ENCODE measurements at regions not wholly inside any gene's neighbourhood (a gene's known extent, or its start where the extent isn't known, plus 50 kb on each side); places are given as distances from the start of the nearest gene placed in this dataset.

DNA sequence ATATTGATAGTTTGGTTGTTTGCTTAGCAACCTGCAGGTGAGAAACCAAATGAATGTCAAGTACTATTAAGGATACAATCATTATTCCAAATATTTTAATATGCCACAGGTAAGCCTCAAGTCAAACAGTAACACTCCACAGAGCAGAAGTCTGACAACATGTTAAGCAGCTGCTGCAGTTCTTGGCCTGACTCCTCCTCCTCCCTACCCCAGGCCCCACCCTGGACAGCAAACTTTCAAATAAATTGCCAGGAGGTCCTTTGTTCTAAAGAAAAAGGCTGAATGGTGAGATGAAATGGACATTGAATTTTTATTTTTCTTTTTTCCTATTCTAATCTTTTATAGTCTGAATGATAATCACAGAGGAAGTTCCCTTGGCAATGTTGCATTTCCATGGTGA is 260.0 kb upstream of the POU2AF2 start:
- no peak for DNase-seq
- Histone ChIP-seq H3K27ac (ENCODE audit: low read length) (no peak overlapping the region), H3K36me3 (ENCODE audit: control insufficient read depth, insufficient read depth, low read length) (no peaks in the 10 kb centered on the region), H3K9me3 (ENCODE audit: control insufficient read depth, low read depth, low read length) (no peaks in the 10 kb centered on the region), H3K4me1 (ENCODE audit: control insufficient read depth, insufficient read depth, low read length) (no peaks in the 10 kb centered on the region), H3K27me3 (ENCODE audit: control insufficient read depth, insufficient read depth, low read length) (no peaks in the 10 kb centered on the region), H3K4me3 (ENCODE audit: low read length) (no peak overlapping the region)

DNA sequence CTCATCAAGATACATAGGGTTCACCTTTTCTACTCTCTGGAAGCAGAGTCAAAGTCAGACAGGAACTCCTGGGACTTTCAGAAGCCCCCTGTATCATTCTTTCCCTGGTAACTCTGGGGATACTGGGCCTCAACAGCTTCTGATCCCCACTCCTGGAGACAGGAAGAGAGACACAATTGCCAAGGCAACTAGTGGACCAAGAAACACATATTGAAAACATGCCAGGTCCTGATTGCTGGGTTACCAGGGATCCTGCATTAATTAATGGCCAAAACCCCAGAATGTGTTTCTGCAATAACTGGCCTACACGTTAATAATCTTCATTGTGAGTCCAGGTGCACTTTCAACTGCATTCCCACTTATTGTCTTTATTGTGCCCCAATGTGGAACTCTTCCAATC is 260.8 kb upstream of the POU2AF2 start:
- WGBS (ENCODE audit: insufficient coverage, low lambda C conversion rate) = 86% methylated on average over 1 of the region's 1 CpG
- DNase-seq = no peak
- Histone ChIP-seq H3K36me3 (ENCODE audit: control insufficient read depth, insufficient read depth, low read length) (no peaks in the 10 kb centered on the region), H3K27me3 (ENCODE audit: control insufficient read depth, insufficient read depth, low read length) (no peaks in the 10 kb centered on the region), H3K4me1 (ENCODE audit: control insufficient read depth, insufficient read depth, low read length) (no peaks in the 10 kb centered on the region), H3K9me3 (ENCODE audit: control insufficient read depth, low read depth, low read length) (no peaks in the 10 kb centered on the region), H3K4me3 (ENCODE audit: low read length) (no peak overlapping the region), H3K27ac (ENCODE audit: low read length) (no peak overlapping the region)

DNA sequence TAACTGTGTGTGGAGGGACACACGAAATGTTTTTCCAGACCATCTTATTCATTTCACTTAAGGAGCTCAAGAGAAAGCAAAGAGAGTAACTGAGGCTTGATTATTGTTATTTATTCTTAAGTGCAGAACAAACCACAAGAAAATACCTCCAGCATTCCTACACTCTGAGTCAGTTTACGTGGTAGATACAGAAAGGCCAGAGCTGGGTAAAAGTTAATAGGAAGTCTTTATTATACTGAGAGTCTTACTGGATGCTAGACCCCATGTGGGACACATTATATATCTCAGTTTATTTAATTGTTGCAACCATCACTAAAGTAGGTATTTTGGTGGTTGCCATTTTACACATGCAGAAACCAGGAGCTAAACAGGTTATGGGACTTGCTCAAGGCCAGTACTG is 261.4 kb upstream of the POU2AF2 start:
- H3K4me3 ChIP-seq (ENCODE audit: low read length) = no peak overlapping the region
- H3K27me3 ChIP-seq (ENCODE audit: control insufficient read depth, insufficient read depth, low read length) = no peaks in the 10 kb centered on the region
- whole genome bisulfite sequencing (ENCODE audit: insufficient coverage, low lambda C conversion rate) = 86% methylated on average over 1 of the region's 2 CpGs
- no peaks in the 10 kb centered on the region for H3K4me1 ChIP-seq (ENCODE audit: control insufficient read depth, insufficient read depth, low read length)
- no peaks in the 10 kb centered on the region for H3K36me3 ChIP-seq (ENCODE audit: control insufficient read depth, insufficient read depth, low read length)
- DNase-seq = no peak
- H3K27ac ChIP-seq (ENCODE audit: low read length) = no peak overlapping the region
- no peaks in the 10 kb centered on the region for H3K9me3 ChIP-seq (ENCODE audit: control insufficient read depth, low read depth, low read length)

DNA sequence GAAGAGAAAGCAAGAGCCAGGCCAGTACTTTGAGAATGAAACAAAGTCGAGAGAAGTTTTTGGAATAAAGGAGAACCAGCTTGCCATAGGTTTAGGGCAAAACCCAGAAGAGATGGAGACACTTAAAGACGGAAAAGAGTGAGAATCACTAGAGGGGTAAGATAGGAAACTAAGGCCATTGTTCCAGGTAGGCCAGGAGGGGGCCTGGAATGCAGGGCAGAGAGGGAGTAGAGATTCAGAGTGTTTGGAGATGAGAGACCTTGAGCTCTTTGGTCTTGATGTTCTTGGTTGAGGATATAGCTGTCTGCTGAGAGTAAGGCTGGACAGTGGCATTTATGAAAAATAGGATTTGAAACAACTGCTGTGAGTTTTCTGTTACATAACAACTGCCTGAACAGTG is 263.3 kb upstream of the POU2AF2 start:
- Histone ChIP-seq H3K27me3 (ENCODE audit: control insufficient read depth, insufficient read depth, low read length) (no peaks in the 10 kb centered on the region), H3K27ac (ENCODE audit: low read length) (no peak overlapping the region), H3K4me1 (ENCODE audit: control insufficient read depth, insufficient read depth, low read length) (no peaks in the 10 kb centered on the region), H3K4me3 (ENCODE audit: low read length) (no peak overlapping the region), H3K36me3 (ENCODE audit: control insufficient read depth, insufficient read depth, low read length) (no peaks in the 10 kb centered on the region), H3K9me3 (ENCODE audit: control insufficient read depth, low read depth, low read length) (no peaks in the 10 kb centered on the region)
- DNase-seq = no peak
- WGBS (ENCODE audit: insufficient coverage, low lambda C conversion rate) = 100% methylated on average over 1 of the region's 2 CpGs

DNA sequence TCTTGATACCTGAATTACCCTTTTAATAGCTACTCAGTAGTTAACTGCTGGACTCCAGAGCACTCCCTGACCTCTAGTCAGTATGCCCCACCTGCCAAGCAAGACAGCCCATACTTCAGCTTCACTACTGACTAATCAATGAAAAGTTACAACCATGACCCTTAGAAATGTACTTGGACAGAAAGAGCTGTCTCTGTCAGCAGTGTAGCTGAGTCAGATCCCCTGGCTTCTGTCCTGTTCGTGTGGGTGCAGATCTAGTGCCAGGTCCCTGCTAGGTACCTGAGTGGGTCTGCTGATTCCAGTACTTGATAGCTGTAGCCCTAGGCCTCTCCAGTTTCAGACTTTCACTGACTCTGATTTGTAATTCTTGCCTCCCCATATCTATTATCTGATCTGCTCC is 265.8 kb upstream of the POU2AF2 start:
- no CpG with 5 or more reads among the region's 1 CpG for WGBS (ENCODE audit: insufficient coverage, low lambda C conversion rate)

DNA sequence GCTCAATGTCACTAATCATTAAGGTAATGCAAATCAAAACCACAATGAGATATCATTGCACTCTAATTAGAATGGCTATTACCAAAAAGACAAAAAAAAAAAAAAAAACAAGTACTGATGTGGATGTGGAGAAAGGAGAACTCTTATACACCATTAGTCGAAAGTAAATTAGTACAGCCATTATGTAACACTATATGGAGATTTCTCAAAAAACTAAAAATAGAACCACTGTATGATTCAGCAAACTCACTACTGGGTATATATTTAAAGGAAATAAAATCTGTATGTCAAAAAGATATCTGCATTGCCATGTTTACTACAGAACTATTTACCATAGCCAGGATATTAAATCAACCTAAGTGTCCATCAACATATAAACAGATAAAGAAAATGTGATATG is 265.4 kb upstream of the ARHGAP20 start:
- no CpG with 5 or more reads among the region's 1 CpG for WGBS (ENCODE audit: insufficient coverage, low lambda C conversion rate)
- Histone ChIP-seq H3K36me3 (ENCODE audit: control insufficient read depth, insufficient read depth, low read length) (no peaks in the 10 kb centered on the region), H3K27ac (ENCODE audit: low read length) (no peak overlapping the region), H3K27me3 (ENCODE audit: control insufficient read depth, insufficient read depth, low read length) (no peaks in the 10 kb centered on the region), H3K4me1 (ENCODE audit: control insufficient read depth, insufficient read depth, low read length) (no peaks in the 10 kb centered on the region), H3K4me3 (ENCODE audit: low read length) (no peak overlapping the region), H3K9me3 (ENCODE audit: control insufficient read depth, low read depth, low read length) (no peaks in the 10 kb centered on the region)
- DNase-seq = no peak

More for the DNA sequence above, 265.8 kb upstream of the POU2AF2 start:
- H3K4me1 ChIP-seq (ENCODE audit: control insufficient read depth, insufficient read depth, low read length) = no peaks in the 10 kb centered on the region
- DNase-seq = no peak
- H3K36me3 ChIP-seq (ENCODE audit: control insufficient read depth, insufficient read depth, low read length) = no peaks in the 10 kb centered on the region
- H3K27me3 ChIP-seq (ENCODE audit: control insufficient read depth, insufficient read depth, low read length) = no peaks in the 10 kb centered on the region
- no peak overlapping the region for H3K4me3 ChIP-seq (ENCODE audit: low read length)
- H3K27ac ChIP-seq (ENCODE audit: low read length) = no peak overlapping the region
- no peaks in the 10 kb centered on the region for H3K9me3 ChIP-seq (ENCODE audit: control insufficient read depth, low read depth, low read length)

DNA sequence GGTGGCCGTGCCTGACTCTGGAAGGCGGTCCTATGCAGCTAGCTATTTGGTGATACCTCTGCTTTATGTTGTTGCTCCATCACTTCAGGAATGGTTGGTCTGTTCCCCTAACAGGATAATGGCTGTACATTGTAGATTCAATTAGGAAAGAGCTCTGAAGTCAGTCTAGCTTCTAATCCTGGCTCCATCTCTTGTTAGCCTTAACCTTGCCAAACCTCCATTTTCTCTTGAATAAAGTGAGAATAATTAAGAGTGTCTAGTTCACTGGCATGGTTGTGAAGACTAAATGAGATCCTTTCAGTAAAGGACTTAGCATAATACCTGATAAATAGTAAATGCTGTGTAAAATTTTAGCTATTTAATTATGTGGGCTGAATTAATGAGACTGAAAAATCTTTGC is 262.5 kb upstream of the ARHGAP20 start:
- no peaks in the 10 kb centered on the region for H3K36me3 ChIP-seq (ENCODE audit: control insufficient read depth, insufficient read depth, low read length)
- H3K27me3 ChIP-seq (ENCODE audit: control insufficient read depth, insufficient read depth, low read length) = no peaks in the 10 kb centered on the region
- no CpG with 5 or more reads among the region's 2 CpGs for WGBS (ENCODE audit: insufficient coverage, low lambda C conversion rate)
- DNase-seq = no peak
- H3K27ac ChIP-seq (ENCODE audit: low read length) = no peak overlapping the region
- H3K4me1 ChIP-seq (ENCODE audit: control insufficient read depth, insufficient read depth, low read length) = no peaks in the 10 kb centered on the region
- H3K4me3 ChIP-seq (ENCODE audit: low read length) = no peak overlapping the region
- no peaks in the 10 kb centered on the region for H3K9me3 ChIP-seq (ENCODE audit: control insufficient read depth, low read depth, low read length)

DNA sequence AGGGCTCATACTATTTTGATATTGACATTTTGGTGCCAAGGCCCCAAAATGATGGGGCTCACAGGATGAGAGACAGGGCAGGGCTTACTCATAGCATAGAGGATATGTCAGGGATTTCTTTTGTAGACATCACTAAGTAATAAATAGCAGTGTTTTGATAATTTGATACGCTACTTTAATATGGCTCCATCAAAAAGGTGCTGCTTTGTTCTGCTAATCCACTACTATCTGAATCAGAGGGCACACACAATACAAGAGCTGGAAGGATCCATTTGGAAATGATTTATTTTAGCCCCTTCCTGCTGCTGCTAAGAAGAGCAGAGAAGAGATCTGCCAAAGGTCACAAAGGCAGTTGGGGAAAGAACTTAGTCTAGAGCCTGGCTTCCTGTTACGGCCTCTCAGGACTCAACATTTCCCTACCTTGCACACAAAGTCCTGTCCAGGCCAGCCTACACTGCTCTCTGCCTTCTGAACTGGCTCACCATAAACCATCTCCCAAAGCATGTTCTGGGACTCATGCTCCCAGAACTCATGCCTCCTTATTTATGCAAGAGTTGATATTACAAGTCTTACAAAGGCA is 261.3 kb upstream of the ARHGAP20 start:
- no peak for DNase-seq

DNA sequence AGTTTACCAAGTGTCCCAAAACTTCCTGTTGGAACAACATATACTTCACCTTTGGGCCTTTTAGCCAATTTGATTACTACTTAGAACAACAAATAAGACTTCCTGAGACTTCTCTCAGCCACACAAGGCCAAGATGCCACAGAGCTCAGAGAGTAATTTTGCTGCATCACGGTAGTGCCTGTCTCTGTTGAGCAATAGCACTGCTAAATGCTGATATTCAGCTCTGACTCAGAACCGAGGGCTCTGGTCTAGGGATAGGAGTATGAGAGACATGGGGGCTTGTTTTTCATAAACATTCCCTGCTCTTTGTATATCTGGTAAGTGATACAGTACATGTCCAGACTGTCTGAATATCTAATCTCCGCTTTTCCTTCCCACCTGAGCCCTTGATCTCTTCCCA is 260.4 kb upstream of the ARHGAP20 start:
- WGBS (ENCODE audit: insufficient coverage, low lambda C conversion rate) = 100% methylated on average over 1 of the region's 3 CpGs
- Histone ChIP-seq H3K27ac (ENCODE audit: low read length) (no peak overlapping the region), H3K4me1 (ENCODE audit: control insufficient read depth, insufficient read depth, low read length) (no peaks in the 10 kb centered on the region), H3K4me3 (ENCODE audit: low read length) (no peak overlapping the region), H3K36me3 (ENCODE audit: control insufficient read depth, insufficient read depth, low read length) (no peaks in the 10 kb centered on the region), H3K9me3 (ENCODE audit: control insufficient read depth, low read depth, low read length) (no peaks in the 10 kb centered on the region), H3K27me3 (ENCODE audit: control insufficient read depth, insufficient read depth, low read length) (no peaks in the 10 kb centered on the region)
- DNase-seq = no peak

More for the DNA sequence above, 261.3 kb upstream of the ARHGAP20 start:
- Histone ChIP-seq H3K27me3 (ENCODE audit: control insufficient read depth, insufficient read depth, low read length) (no peaks in the 10 kb centered on the region), H3K36me3 (ENCODE audit: control insufficient read depth, insufficient read depth, low read length) (no peaks in the 10 kb centered on the region), H3K9me3 (ENCODE audit: control insufficient read depth, low read depth, low read length) (no peaks in the 10 kb centered on the region), H3K4me1 (ENCODE audit: control insufficient read depth, insufficient read depth, low read length) (no peaks in the 10 kb centered on the region), H3K4me3 (ENCODE audit: low read length) (no peak overlapping the region), H3K27ac (ENCODE audit: low read length) (no peak overlapping the region)
- 100% methylated on average over 1 of the region's 2 CpGs for WGBS (ENCODE audit: insufficient coverage, low lambda C conversion rate)

DNA sequence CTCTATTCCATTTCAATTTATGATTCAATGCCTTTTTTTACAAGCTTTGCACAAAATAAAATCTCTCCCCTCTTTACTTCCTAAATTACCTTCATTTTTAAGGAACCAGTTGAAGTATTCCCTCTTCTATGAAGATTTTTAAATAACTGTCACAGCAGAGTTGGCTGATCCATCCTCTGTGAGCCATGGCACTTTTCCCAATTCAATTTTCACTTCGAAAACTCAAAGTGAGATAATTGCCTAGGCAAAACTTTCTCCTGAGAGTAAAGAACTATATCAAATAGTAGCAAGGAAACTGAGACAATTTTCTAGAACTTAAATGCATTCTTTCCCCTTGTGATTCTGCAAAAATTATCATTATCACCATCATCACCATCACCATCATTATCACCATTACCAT is 259.9 kb upstream of the ARHGAP20 start:
- Histone ChIP-seq H3K9me3 (ENCODE audit: control insufficient read depth, low read depth, low read length) (no peaks in the 10 kb centered on the region), H3K27ac (ENCODE audit: low read length) (no peak overlapping the region), H3K4me1 (ENCODE audit: control insufficient read depth, insufficient read depth, low read length) (no peaks in the 10 kb centered on the region), H3K27me3 (ENCODE audit: control insufficient read depth, insufficient read depth, low read length) (no peaks in the 10 kb centered on the region), H3K4me3 (ENCODE audit: low read length) (no peak overlapping the region), H3K36me3 (ENCODE audit: control insufficient read depth, insufficient read depth, low read length) (no peaks in the 10 kb centered on the region)
- 80% methylated on average over 1 of the region's 1 CpG for WGBS (ENCODE audit: insufficient coverage, low lambda C conversion rate)
- DNase-seq = no peak

DNA sequence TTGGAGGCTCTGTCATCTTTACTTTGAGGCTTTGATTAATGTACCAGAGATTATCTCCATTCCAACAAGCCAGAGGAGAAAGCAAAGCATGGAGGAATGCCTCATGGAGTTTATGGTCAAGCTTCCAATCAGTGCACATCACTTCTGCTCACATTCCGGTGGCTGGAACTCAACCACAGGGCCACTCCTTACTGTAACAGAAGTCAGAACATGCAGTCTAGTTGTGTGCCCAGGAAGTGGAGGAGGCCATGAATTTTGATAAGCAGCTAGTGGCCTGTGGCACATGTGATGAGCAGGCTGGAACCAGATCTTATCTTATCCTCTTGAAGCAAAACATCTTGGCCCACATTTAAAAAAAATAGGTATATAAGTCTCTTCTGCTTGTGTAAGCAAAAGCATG is 258.9 kb upstream of the ARHGAP20 start:
- WGBS (ENCODE audit: insufficient coverage, low lambda C conversion rate) = no CpG with 5 or more reads among the region's 1 CpG
- H3K4me3 ChIP-seq (ENCODE audit: low read length) = no peak overlapping the region
- no peaks in the 10 kb centered on the region for H3K27me3 ChIP-seq (ENCODE audit: control insufficient read depth, insufficient read depth, low read length)
- H3K27ac ChIP-seq (ENCODE audit: low read length) = no peak overlapping the region
- DNase-seq = no peak
- no peaks in the 10 kb centered on the region for H3K4me1 ChIP-seq (ENCODE audit: control insufficient read depth, insufficient read depth, low read length)
- no peaks in the 10 kb centered on the region for H3K9me3 ChIP-seq (ENCODE audit: control insufficient read depth, low read depth, low read length)
- H3K36me3 ChIP-seq (ENCODE audit: control insufficient read depth, insufficient read depth, low read length) = no peaks in the 10 kb centered on the region

Data from large intestine (tissue), 3 donors.